Natural killer cell (primary cell): ENCODE measurements at regions not wholly inside any gene's neighbourhood (a gene's known extent, or its start where the extent isn't known, plus 50 kb on each side); places are given as distances from the start of the nearest gene placed in this dataset.

ENCODE experiments used
- ATAC-seq, 3 donors: fragments of 150-1000 bp in 2 of 3; fragments of 200-7000 bp in 1 of 3; cut with Tn5 transposase; 1 replicate in 1 of 3; 2 replicates in 2 of 3; pipeline ENCODE4 v1.10.0; 2021; ENCODE audit warnings: mild to moderate bottlenecking in 2 of 3, moderate library complexity in 2 of 3
- DNase-seq, 2 donors: peaks; one replicate each; pipeline versions ENCODE4 v3.0.0 to v3.0.0-alpha.2; 2013 to 2021; ENCODE audit warnings: mixed read lengths in 1 of 2
- H3K27ac ChIP-seq: one replicate; pipeline ENCODE4 v1.5.1; 2013; ENCODE audit warnings: mild to moderate bottlenecking, low read length
- H3K27me3 ChIP-seq: one replicate; pipeline ENCODE4 v1.6.1; 2013; ENCODE audit warnings: low read length; ENCODE audit not compliant: control insufficient read depth, insufficient read depth
- H3K36me3 ChIP-seq: one replicate; pipeline ENCODE4 v1.6.1; 2013; ENCODE audit warnings: low read length; ENCODE audit not compliant: control insufficient read depth, insufficient read depth
- H3K4me1 ChIP-seq: one replicate; pipeline ENCODE4 v1.6.1; 2013; ENCODE audit warnings: low read length; ENCODE audit not compliant: control insufficient read depth, insufficient read depth
- H3K4me3 ChIP-seq: one replicate; pipeline ENCODE4 v1.5.1; 2013; ENCODE audit warnings: low read length
- H3K9me3 ChIP-seq: one replicate; pipeline ENCODE4 v1.6.1; 2013; ENCODE audit warnings: low read length; ENCODE audit not compliant: control insufficient read depth, insufficient read depth
- H3K27ac Mint-ChIP-seq, 2 donors: one replicate each; pipeline ENCODE4 v1.8.0; 2022; ENCODE audit warnings: mild to moderate bottlenecking in 2 of 2, mixed read lengths in 2 of 2, moderate library complexity in 1 of 2
- H3K27me3 Mint-ChIP-seq, 2 donors: one replicate each; pipeline ENCODE4 v1.8.0; 2022; ENCODE audit warnings: low read depth in 2 of 2, mixed read lengths in 2 of 2
- H3K36me3 Mint-ChIP-seq: one replicate; pipeline ENCODE4 v1.8.0; 2022; ENCODE audit warnings: mixed read lengths
- H3K4me1 Mint-ChIP-seq, 2 donors: one replicate each; pipeline ENCODE4 v1.8.0; 2022; ENCODE audit warnings: mixed read lengths in 2 of 2
- H3K4me3 Mint-ChIP-seq: one replicate; pipeline ENCODE4 v1.8.0; 2022; ENCODE audit warnings: mild to moderate bottlenecking, moderate library complexity, mixed read lengths
- H3K9me3 Mint-ChIP-seq, 2 donors: one replicate each; pipeline ENCODE4 v1.8.0; 2022; ENCODE audit warnings: mixed read lengths in 2 of 2
- CTCF ChIP-seq: fragments of 200-600 bp; IDR thresholded peaks from one replicate; pipeline ENCODE4 v1.8.0; 2022; ENCODE audit warnings: antibody characterized with exemption
- WGBS: methylation state at CpG from one replicate; pipeline ENCODE4 v1.1.7; 2013; ENCODE audit warnings: missing lambda C conversion rate; ENCODE audit not compliant: insufficient coverage; 5-methylcytosine and 5-hydroxymethylcytosine counted together
- intact Hi-C: fragments of 100-400 bp; cut with micrococcal nuclease; formaldehyde crosslinking; loops from one replicate; pipeline ENCODE4 v1.14.2; 2022

GRCh38 chr3:116815831-116816588 is 106.4 kb downstream of the TUSC7 start:
- Histone ChIP-seq H3K4me1 (no peaks in the 10 kb centered on the region), H3K36me3 (no peaks in the 10 kb centered on the region), H3K4me3 (no peak overlapping the region), H3K9me3 (peaks cover 2% of the 10 kb centered on the region), H3K27ac (no peak overlapping the region), H3K27me3 (no peaks in the 10 kb centered on the region)
- Mint-ChIP-seq H3K36me3 (no peaks in the 10 kb centered on the region), H3K27ac (no peak overlapping the region), H3K4me3 (no peak overlapping the region), H3K27me3 (no peaks in the 10 kb centered on the region), H3K4me1 (no peaks in the 10 kb centered on the region), H3K9me3 (peaks cover 2% of the 10 kb centered on the region in 2 donors)
- TF ChIP-seq CTCF: no peak
- no peak for ATAC-seq
- DNase-seq: no peak
- intact Hi-C loops: no loop called here
- WGBS: 64% methylated on average over 4 of the region's 5 CpGs

- no peak for ATAC-seq
- no peak overlapping the region for H3K4me3 Mint-ChIP-seq
- DNase-seq: no peak
- Histone ChIP-seq H3K27ac (no peak overlapping the region), H3K36me3 (no peaks in the 10 kb centered on the region), H3K4me1 (no peaks in the 10 kb centered on the region), H3K9me3 (peaks cover 2% of the 10 kb centered on the region), H3K27me3 (no peaks in the 10 kb centered on the region), H3K4me3 (no peak overlapping the region)
- H3K9me3 Mint-ChIP-seq: peaks cover 0 to 8% of the 10 kb centered on the region in 2 donors
- TF ChIP-seq CTCF: no peak
- WGBS: 82% methylated on average over 1 of the region's 1 CpG
- H3K27me3 Mint-ChIP-seq: no peaks in the 10 kb centered on the region
- H3K27ac Mint-ChIP-seq: no peak overlapping the region
- H3K4me1 Mint-ChIP-seq: no peaks in the 10 kb centered on the region
- H3K36me3 Mint-ChIP-seq: no peaks in the 10 kb centered on the region
- intact Hi-C loops: no loop called here
Measured at GRCh38 chr3:116821371-116821770, 111.8 kb downstream of the TUSC7 start.

GRCh38 chr3:116824208-116824607 is 114.6 kb downstream of the TUSC7 start:
- no peaks in the 10 kb centered on the region for H3K4me1 Mint-ChIP-seq
- H3K4me1 ChIP-seq: no peaks in the 10 kb centered on the region
- no peak overlapping the region for H3K27ac Mint-ChIP-seq
- intact Hi-C loops: no loop called here
- no peak overlapping the region for H3K4me3 Mint-ChIP-seq
- no peaks in the 10 kb centered on the region for H3K27me3 Mint-ChIP-seq
- no peak for DNase-seq
- no peaks in the 10 kb centered on the region for H3K36me3 Mint-ChIP-seq
- TF ChIP-seq CTCF: no peak
- no peak overlapping the region for H3K4me3 ChIP-seq
- no peak overlapping the region for H3K27ac ChIP-seq
- no peaks in the 10 kb centered on the region for H3K27me3 ChIP-seq
- H3K36me3 ChIP-seq: no peaks in the 10 kb centered on the region
- ATAC-seq: no peak
- H3K9me3 Mint-ChIP-seq: peaks cover 0 to 6% of the 10 kb centered on the region in 2 donors
- peaks cover 2% of the 10 kb centered on the region for H3K9me3 ChIP-seq
- WGBS: no CpG with 5 or more reads among the region's 1 CpG

GRCh38 chr3:116833202-116833601 is 123.6 kb downstream of the TUSC7 start:
- intact Hi-C loops: no loop called here
- H3K4me1 Mint-ChIP-seq: no peaks in the 10 kb centered on the region

More at GRCh38 chr3:116833202-116833601, 123.6 kb downstream of the TUSC7 start:
- DNase-seq (no peak), ATAC-seq (no peak)
- Histone ChIP-seq H3K36me3 (no peaks in the 10 kb centered on the region), H3K9me3 (no peaks in the 10 kb centered on the region), H3K4me3 (no peak overlapping the region), H3K27ac (no peak overlapping the region), H3K4me1 (no peaks in the 10 kb centered on the region), H3K27me3 (no peaks in the 10 kb centered on the region)
- no peak for TF ChIP-seq CTCF
- Mint-ChIP-seq H3K9me3 (peaks cover 7% of the 10 kb centered on the region in 2 donors), H3K4me3 (no peak overlapping the region), H3K27me3 (no peaks in the 10 kb centered on the region), H3K27ac (no peak overlapping the region), H3K36me3 (no peaks in the 10 kb centered on the region)
